SK-N-SH (cell line): ENCODE measurements at regions not wholly inside any gene's neighbourhood (a gene's known extent, or its start where the extent isn't known, plus 50 kb on each side); places are given as distances from the start of the nearest gene placed in this dataset.

Source experiments
- CTCF ChIA-PET: fragments of 300-600, 350-600 bp; formaldehyde crosslinking; extraction: SDS; loops from one replicate; lab custom pipeline; 2021; lab: Yijun Ruan, JAX
- POLR2A ChIA-PET: fragments of 350-600 bp; sonication (Branson Sonifier 250); formaldehyde crosslinking; extraction: SDS; loops from one replicate; lab custom pipeline; 2020; ENCODE audit warnings: antibody characterized with exemption, inconsistent platforms; lab: Yijun Ruan, JAX
- DNase-seq: peaks from one replicate; pipeline ENCODE4 v3.0.0; 2012
- H2AFZ ChIP-seq: fragments of 200-600 bp; sonication (generic); 2 replicates; pipeline ENCODE4 v1.8.1; 2016; ENCODE audit warnings: antibody characterized with exemption, mild to moderate bottlenecking, low read depth
- H3F3A ChIP-seq: fragments of 200-600 bp; sonication (generic); replicated peaks from 2 replicates; pipeline ENCODE3; 2016; ENCODE audit warnings: antibody characterized with exemption, mild to moderate bottlenecking; ENCODE audit not compliant: insufficient read depth
- H3K27ac ChIP-seq, 2 experiments: fragments of 200-500 bp in 1 of 2; fragments of 200-600 bp in 1 of 2; sonication (Bioruptor generic) in 1 of 2; sonication (generic), shearing (Covaris generic) in 1 of 2; 2 replicates each; pipeline versions ENCODE4 v1.5.1 to v1.6.1; 2014 to 2016; ENCODE audit warnings: low read depth in 2 of 2, inconsistent platforms in 1 of 2, low read length in 1 of 2, mild to moderate bottlenecking in 1 of 2, mixed read lengths in 1 of 2
- H3K27me3 ChIP-seq: fragments of 200-600 bp; sonication (generic), shearing (Covaris generic); 2 replicates; pipeline ENCODE4 v1.6.1; 2016; ENCODE audit warnings: mixed run types; ENCODE audit not compliant: insufficient read depth
- H3K36me3 ChIP-seq, 2 experiments: fragments of 200-500 bp in 1 of 2; fragments of 200-600 bp in 1 of 2; sonication (Bioruptor generic) in 1 of 2; sonication (generic) in 1 of 2; replicated peaks in 1 of 2; 2 replicates each; pipeline versions ENCODE3 to v1.5.1; 2014 to 2016; ENCODE audit warnings: low read length in 1 of 2, mild to moderate bottlenecking in 1 of 2; ENCODE audit not compliant: insufficient read depth in 2 of 2, control insufficient read depth in 1 of 2
- H3K4me1 ChIP-seq, 2 experiments: fragments of 200-500 bp in 1 of 2; fragments of 200-600 bp in 1 of 2; sonication (Bioruptor generic) in 1 of 2; sonication (generic), shearing (Covaris generic) in 1 of 2; 2 replicates each; pipeline versions ENCODE4 v1.5.1 to v1.6.1; 2014 to 2016; ENCODE audit warnings: low read depth in 1 of 2, low read length in 1 of 2, mixed run types in 1 of 2; ENCODE audit not compliant: insufficient read depth in 2 of 2, control insufficient read depth in 1 of 2
- H3K4me2 ChIP-seq: fragments of 200-600 bp; sonication (generic), shearing (Covaris generic); 2 replicates; pipeline ENCODE4 v1.6.1; 2017; ENCODE audit warnings: mixed run types
- H3K4me3 ChIP-seq, 2 experiments: fragments of 200-500 bp in 1 of 2; fragments of 200-600 bp in 1 of 2; sonication (Bioruptor generic) in 1 of 2; sonication (generic), shearing (Covaris generic) in 1 of 2; 2 replicates each; pipeline versions ENCODE4 v1.5.1 to v1.8.1; 2014 to 2016; ENCODE audit warnings: low read depth in 2 of 2, inconsistent platforms in 1 of 2, low read length in 1 of 2, mild to moderate bottlenecking in 1 of 2, mixed read lengths in 1 of 2, moderate library complexity in 1 of 2
- H3K79me2 ChIP-seq: fragments of 200-600 bp; sonication (generic); 2 replicates; pipeline ENCODE4 v1.8.1; 2017; ENCODE audit warnings: mild to moderate bottlenecking; ENCODE audit not compliant: insufficient read depth
- H3K9ac ChIP-seq: fragments of 200-600 bp; sonication (generic); 2 replicates; pipeline ENCODE4 v1.6.1; 2017; ENCODE audit warnings: mixed run types
- H3K9me2 ChIP-seq: fragments of 200-600 bp; sonication (generic); 2 replicates; pipeline ENCODE4 v1.6.1; 2017; ENCODE audit warnings: mixed run types
- H3K9me3 ChIP-seq: fragments of 200-600 bp; sonication (generic); 2 replicates; pipeline ENCODE4 v1.6.1; 2017; ENCODE audit warnings: mixed run types, mild to moderate bottlenecking, moderate library complexity
- H4K20me1 ChIP-seq: fragments of 200-600 bp; sonication (generic); 2 replicates; pipeline ENCODE4 v1.6.1; 2017; ENCODE audit warnings: mild to moderate bottlenecking, mixed run types; ENCODE audit not compliant: insufficient read depth
- EP300 ChIP-seq, 2 experiments: IDR thresholded peaks; 2 replicates each; pipeline versions ENCODE4 v1.4.0 to v1.6.1; 2012; ENCODE audit warnings: borderline replicate concordance in 1 of 2, low read depth in 1 of 2, low read length in 1 of 2
- FOXJ3 ChIP-seq: sonication (generic); formaldehyde crosslinking; IDR thresholded peaks from 2 replicates; pipeline ENCODE4 v1.5.1; 2020; ENCODE audit warnings: mild to moderate bottlenecking, missing genetic modification reagents
- FOXM1 ChIP-seq: IDR thresholded peaks from 2 replicates; pipeline ENCODE4 v1.4.0; 2012; ENCODE audit warnings: low read depth, mild to moderate bottlenecking
- NFIC ChIP-seq: IDR thresholded peaks from 2 replicates; pipeline ENCODE4 v1.4.0; 2012; ENCODE audit warnings: borderline replicate concordance
- NRF1 ChIP-seq: IDR thresholded peaks from 2 replicates; pipeline ENCODE4 v1.6.1; 2012; ENCODE audit warnings: low read depth, mild to moderate bottlenecking, low read length
- WGBS: methylation state at CpG from one replicate; pipeline ENCODE4 v1.1.6; 2017; ENCODE audit warnings: low lambda C conversion rate; 5-methylcytosine and 5-hydroxymethylcytosine counted together
- TF ChIP-seq, protein P1 (sequence below): IDR thresholded peaks from 2 replicates; pipeline ENCODE4 v1.4.0; 2012; ENCODE audit warnings: low read depth, borderline replicate concordance
- TF ChIP-seq, protein P2 (sequence below): IDR thresholded peaks from 2 replicates; pipeline ENCODE4 v1.4.0; 2012; ENCODE audit warnings: low read depth, borderline replicate concordance
- TF ChIP-seq, protein P3 (sequence below): IDR thresholded peaks from 2 replicates; pipeline ENCODE4 v1.6.1; 2012; ENCODE audit warnings: mild to moderate bottlenecking, low read depth, low read length, moderate library complexity
- TF ChIP-seq, protein P4 (sequence below): IDR thresholded peaks from 2 replicates; pipeline ENCODE4; 2012

DNA sequence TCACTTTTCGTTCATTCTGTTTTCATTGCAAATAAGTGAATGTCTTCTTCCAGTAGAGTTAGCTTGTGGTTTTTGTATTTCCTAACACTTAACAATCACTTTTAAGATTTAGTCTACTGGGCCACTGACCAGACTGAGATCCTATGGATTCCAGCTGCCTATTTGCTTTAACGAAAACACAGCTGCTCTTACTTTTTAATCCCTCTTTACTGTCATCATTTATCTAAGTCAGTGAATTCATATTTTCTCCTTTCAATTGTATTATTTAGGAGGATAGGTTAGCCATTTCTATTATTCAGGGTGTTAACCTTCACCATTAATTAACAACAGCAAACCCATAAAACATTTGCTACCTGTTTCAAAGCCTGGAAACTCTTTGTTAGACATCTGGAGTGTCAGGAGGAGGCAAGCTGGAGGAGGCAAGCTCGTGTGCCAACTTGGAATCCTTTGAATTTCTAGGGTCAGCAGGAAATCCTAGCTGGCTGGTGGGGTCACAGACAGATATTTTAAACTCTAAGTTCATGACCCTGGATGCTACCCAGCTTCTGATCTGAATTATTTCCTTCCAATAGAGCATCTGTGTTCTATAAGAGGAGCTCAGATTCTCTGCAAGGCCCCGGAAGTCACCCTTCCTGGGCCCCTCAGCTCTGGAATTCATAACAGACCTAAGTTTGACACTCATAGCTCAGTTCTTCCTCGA, 385.3 kb downstream of the RBM43 start:
- Histone ChIP-seq H3K9ac (no peak overlapping the region), H3F3A (no peaks in the 10 kb centered on the region), H3K27ac (no peak overlapping the region), H3K4me3 (no peak overlapping the region), H3K79me2 (no peaks in the 10 kb centered on the region), H3K4me1 (peaks cover 0 to 16% of the 10 kb centered on the region in 2 experiments; a peak in 2 of 4 replicates), H4K20me1 (no peaks in the 10 kb centered on the region), H3K27me3 (no peaks in the 10 kb centered on the region)
- WGBS = 64% methylated on average over 5 of the region's 5 CpGs
- DNase-seq = no peak
- POLR2A ChIA-PET = no interaction called here
- CTCF ChIA-PET = no interaction called here
- TF ChIP-seq, protein P1, sequence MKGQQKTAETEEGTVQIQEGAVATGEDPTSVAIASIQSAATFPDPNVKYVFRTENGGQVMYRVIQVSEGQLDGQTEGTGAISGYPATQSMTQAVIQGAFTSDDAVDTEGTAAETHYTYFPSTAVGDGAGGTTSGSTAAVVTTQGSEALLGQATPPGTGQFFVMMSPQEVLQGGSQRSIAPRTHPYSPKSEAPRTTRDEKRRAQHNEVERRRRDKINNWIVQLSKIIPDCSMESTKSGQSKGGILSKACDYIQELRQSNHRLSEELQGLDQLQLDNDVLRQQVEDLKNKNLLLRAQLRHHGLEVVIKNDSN = no peak
- TF ChIP-seq, protein P2, sequence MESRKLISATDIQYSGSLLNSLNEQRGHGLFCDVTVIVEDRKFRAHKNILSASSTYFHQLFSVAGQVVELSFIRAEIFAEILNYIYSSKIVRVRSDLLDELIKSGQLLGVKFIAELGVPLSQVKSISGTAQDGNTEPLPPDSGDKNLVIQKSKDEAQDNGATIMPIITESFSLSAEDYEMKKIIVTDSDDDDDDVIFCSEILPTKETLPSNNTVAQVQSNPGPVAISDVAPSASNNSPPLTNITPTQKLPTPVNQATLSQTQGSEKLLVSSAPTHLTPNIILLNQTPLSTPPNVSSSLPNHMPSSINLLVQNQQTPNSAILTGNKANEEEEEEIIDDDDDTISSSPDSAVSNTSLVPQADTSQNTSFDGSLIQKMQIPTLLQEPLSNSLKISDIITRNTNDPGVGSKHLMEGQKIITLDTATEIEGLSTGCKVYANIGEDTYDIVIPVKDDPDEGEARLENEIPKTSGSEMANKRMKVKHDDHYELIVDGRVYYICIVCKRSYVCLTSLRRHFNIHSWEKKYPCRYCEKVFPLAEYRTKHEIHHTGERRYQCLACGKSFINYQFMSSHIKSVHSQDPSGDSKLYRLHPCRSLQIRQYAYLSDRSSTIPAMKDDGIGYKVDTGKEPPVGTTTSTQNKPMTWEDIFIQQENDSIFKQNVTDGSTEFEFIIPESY = no peak
- TF ChIP-seq FOXJ3 (CRISPR knock-in tag) (no peak), NFIC (no peak), EP300 (IDR thresholded peaks at IDR 0.05; ENCODE audit: borderline replicate concordance in 1 of 2, low read depth in 1 of 2, low read length in 1 of 2) (no peak), NRF1 (no peak), FOXM1 (no peak)
- TF ChIP-seq, protein P3, sequence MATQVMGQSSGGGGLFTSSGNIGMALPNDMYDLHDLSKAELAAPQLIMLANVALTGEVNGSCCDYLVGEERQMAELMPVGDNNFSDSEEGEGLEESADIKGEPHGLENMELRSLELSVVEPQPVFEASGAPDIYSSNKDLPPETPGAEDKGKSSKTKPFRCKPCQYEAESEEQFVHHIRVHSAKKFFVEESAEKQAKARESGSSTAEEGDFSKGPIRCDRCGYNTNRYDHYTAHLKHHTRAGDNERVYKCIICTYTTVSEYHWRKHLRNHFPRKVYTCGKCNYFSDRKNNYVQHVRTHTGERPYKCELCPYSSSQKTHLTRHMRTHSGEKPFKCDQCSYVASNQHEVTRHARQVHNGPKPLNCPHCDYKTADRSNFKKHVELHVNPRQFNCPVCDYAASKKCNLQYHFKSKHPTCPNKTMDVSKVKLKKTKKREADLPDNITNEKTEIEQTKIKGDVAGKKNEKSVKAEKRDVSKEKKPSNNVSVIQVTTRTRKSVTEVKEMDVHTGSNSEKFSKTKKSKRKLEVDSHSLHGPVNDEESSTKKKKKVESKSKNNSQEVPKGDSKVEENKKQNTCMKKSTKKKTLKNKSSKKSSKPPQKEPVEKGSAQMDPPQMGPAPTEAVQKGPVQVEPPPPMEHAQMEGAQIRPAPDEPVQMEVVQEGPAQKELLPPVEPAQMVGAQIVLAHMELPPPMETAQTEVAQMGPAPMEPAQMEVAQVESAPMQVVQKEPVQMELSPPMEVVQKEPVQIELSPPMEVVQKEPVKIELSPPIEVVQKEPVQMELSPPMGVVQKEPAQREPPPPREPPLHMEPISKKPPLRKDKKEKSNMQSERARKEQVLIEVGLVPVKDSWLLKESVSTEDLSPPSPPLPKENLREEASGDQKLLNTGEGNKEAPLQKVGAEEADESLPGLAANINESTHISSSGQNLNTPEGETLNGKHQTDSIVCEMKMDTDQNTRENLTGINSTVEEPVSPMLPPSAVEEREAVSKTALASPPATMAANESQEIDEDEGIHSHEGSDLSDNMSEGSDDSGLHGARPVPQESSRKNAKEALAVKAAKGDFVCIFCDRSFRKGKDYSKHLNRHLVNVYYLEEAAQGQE = no peak
- TF ChIP-seq, protein P4, sequence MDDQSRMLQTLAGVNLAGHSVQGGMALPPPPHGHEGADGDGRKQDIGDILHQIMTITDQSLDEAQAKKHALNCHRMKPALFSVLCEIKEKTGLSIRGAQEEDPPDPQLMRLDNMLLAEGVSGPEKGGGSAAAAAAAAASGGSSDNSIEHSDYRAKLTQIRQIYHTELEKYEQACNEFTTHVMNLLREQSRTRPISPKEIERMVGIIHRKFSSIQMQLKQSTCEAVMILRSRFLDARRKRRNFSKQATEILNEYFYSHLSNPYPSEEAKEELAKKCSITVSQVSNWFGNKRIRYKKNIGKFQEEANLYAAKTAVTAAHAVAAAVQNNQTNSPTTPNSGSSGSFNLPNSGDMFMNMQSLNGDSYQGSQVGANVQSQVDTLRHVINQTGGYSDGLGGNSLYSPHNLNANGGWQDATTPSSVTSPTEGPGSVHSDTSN = no peak
- TF ChIP-seq, all 33 proteins: peak for 0
- H3K9me3 ChIP-seq = no peaks in the 10 kb centered on the region
- no peaks in the 10 kb centered on the region for H3K9me2 ChIP-seq
- no peak overlapping the region for H2AFZ ChIP-seq
- no peak overlapping the region for H3K4me2 ChIP-seq
- H3K36me3 ChIP-seq = no peaks in the 10 kb centered on the region
